Epithelial cell of proximal tubule (primary cell): ENCODE measurements at regions not wholly inside any gene's neighbourhood (a gene's known extent, or its start where the extent isn't known, plus 50 kb on each side); places are given as distances from the start of the nearest gene placed in this dataset.

Experiments used
- DNase-seq: peaks from one replicate; pipeline ENCODE4 v3.0.0-alpha.2; 2011; ENCODE audit warnings: low read depth
- H3K4me3 ChIP-seq: 2 replicates; pipeline ENCODE4 v1.5.1; 2011; ENCODE audit warnings: low read depth, mild to moderate bottlenecking, low read length
- TF ChIP-seq, protein P1 (sequence below): conservative IDR thresholded peaks from 2 replicates; pipeline ENCODE4 v1.5.1; 2012; ENCODE audit warnings: low read depth, mild to moderate bottlenecking, low read length

DNA sequence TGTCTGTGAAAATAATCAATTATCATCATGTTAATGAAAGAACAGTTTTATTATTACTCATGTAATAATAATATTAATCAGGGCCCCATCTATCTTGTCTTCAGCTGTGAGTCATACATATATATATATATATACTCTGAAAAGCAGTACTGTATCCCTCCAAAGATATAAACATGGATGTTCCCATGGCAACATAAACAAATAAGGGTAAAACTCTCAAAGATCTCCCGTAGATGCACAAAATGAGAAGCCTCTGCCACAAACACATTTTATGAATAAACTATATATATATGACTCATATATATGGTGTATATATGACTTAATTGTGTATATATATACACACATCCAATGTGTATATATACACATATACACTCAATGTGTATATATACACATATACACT is 163.8 kb upstream of the ARHGEF26 start:
- TF ChIP-seq, protein P1, sequence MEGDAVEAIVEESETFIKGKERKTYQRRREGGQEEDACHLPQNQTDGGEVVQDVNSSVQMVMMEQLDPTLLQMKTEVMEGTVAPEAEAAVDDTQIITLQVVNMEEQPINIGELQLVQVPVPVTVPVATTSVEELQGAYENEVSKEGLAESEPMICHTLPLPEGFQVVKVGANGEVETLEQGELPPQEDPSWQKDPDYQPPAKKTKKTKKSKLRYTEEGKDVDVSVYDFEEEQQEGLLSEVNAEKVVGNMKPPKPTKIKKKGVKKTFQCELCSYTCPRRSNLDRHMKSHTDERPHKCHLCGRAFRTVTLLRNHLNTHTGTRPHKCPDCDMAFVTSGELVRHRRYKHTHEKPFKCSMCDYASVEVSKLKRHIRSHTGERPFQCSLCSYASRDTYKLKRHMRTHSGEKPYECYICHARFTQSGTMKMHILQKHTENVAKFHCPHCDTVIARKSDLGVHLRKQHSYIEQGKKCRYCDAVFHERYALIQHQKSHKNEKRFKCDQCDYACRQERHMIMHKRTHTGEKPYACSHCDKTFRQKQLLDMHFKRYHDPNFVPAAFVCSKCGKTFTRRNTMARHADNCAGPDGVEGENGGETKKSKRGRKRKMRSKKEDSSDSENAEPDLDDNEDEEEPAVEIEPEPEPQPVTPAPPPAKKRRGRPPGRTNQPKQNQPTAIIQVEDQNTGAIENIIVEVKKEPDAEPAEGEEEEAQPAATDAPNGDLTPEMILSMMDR: no peak
- no peak overlapping the region for H3K4me3 ChIP-seq
- DNase-seq: no peak

- DNase-seq: no peak
- no peak overlapping the region for H3K4me3 ChIP-seq
- TF ChIP-seq, protein P1: no peak
Measured at GRCh38 chr3:153958635-153959595, 162.3 kb upstream of the ARHGEF26 start.

- no peak overlapping the region for H3K4me3 ChIP-seq
- TF ChIP-seq, protein P1: no peak
- DNase-seq: no peak
Measured at GRCh38 chr3:153960458-153961074, 160.6 kb upstream of the ARHGEF26 start.

DNA sequence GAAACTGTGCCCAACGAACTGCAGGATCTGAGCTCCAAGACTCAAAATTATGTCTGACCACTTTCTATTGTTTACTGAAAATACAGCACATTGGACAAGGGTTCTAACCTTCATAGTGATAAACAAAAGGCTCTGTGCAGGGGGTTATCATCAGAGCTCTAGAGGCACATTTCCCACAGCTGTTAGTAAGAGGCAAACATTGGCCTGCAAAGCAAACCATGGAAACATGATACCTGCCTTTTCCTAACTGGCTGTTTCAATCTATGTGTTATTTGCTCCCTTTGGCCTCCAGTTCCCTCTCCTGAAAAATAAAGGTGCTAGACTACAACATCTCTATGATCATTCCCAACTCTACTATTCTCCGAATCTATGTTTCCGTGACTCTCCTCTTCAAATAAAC is 159.7 kb upstream of the ARHGEF26 start:
- no peak overlapping the region for H3K4me3 ChIP-seq
- no peak for DNase-seq
- TF ChIP-seq, protein P1: no peak

DNA sequence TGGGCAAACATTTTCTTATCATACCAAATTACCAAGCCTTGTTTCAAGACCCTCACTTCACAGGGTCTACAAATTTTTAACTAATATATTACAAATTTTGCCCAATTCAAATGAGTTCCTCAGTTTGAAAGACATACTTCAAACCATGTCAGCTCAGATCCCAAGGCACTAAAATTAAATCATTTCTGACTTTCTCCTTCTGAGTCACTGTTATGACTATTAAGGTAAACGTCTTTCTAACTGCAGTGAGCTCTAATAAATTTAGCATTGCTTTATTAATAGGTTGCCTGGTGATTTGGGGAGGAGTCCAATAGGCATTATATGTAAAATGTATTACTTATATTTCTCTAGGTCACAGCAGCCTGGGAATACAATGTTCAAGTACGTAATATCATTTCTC is 158.2 kb upstream of the ARHGEF26 start:
- no peak for DNase-seq
- TF ChIP-seq, protein P1: no peak
- H3K4me3 ChIP-seq: no peak overlapping the region

- TF ChIP-seq, protein P1: no peak
- DNase-seq: no peak
- no peak overlapping the region for H3K4me3 ChIP-seq
Measured at GRCh38 chr3:153967260-153967659, 153.9 kb upstream of the ARHGEF26 start.
